Right lobe of liver (tissue), 6 donors: ENCODE measurements at regions not wholly inside any gene's neighbourhood (a gene's known extent, or its start where the extent isn't known, plus 50 kb on each side); places are given as distances from the start of the nearest gene placed in this dataset.

ENCODE experiments used
- ATAC-seq, 4 donors: fragments of 200-7000 bp; cut with Tn5 transposase; one replicate each; pipeline ENCODE4 v1.9.1; 2020; ENCODE audit warnings: mild to moderate bottlenecking in 4 of 4, moderate library complexity in 4 of 4
- DNase-seq, 3 donors: peaks; one replicate each; pipeline ENCODE4 v3.0.0-alpha.2; 2020
- H3K27ac ChIP-seq, 3 donors: fragments of 200-600 bp; one replicate each; pipeline ENCODE4 v1.8.0; 2022
- H3K27me3 ChIP-seq, 2 donors: fragments of 200-600 bp; one replicate each; pipeline ENCODE4 v1.8.0; 2022
- H3K36me3 ChIP-seq, 4 donors: fragments of 200-600 bp; sonication (generic) in 1 of 4; one replicate each; pipeline versions ENCODE4 v1.5.1 to v1.8.0; 2017 to 2022; ENCODE audit warnings: control low read depth in 1 of 4
- H3K4me1 ChIP-seq, 4 donors: fragments of 200-600 bp; sonication (generic) in 1 of 4; one replicate each; pipeline versions ENCODE4 v1.5.1 to v1.8.0; 2017 to 2022; ENCODE audit warnings: control low read depth in 1 of 4
- H3K4me3 ChIP-seq, 3 donors: fragments of 200-600 bp; one replicate each; pipeline ENCODE4 v1.8.0; 2022
- H3K9me3 ChIP-seq, 4 donors: fragments of 200-600 bp; sonication (generic) in 1 of 4; one replicate each; pipeline versions ENCODE4 v1.5.1 to v1.8.0; 2017 to 2022; ENCODE audit warnings: control low read depth in 1 of 4
- CTCF ChIP-seq, 4 donors: fragments of 200-600 bp in 3 of 4; fragments of 450-650 bp in 1 of 4; IDR thresholded peaks; one replicate each; pipeline versions ENCODE4 v1.5.1 to v1.8.0; 2016 to 2022; ENCODE audit warnings: antibody characterized with exemption in 4 of 4, mild to moderate bottlenecking in 2 of 4
- POLR2A ChIP-seq: fragments of 450-650 bp; IDR thresholded peaks from one replicate; pipeline ENCODE4 v1.6.1; 2017; ENCODE audit warnings: antibody characterized with exemption, mild to moderate bottlenecking
- WGBS: methylation state at CpG from one replicate; pipeline ENCODE4 v1.1.6; 2018; ENCODE audit warnings: low coverage, low lambda C conversion rate; ENCODE audit not compliant: insufficient coverage; ENCODE audit errors: missing lambda C conversion rate; 5-methylcytosine and 5-hydroxymethylcytosine counted together
- intact Hi-C, 2 donors: fragments of 100-400 bp; cut with DNase I; formaldehyde crosslinking; loops; one replicate each; pipeline versions ENCODE4 v1.11.2 to v1.14.1; 2022
- donor health status: DM: no; HTN: yes; CAD: no.
- donor health status: DM: no; HTN: no; CAD: no.
- donor health status: DM: no; HTN: no; CAD: no.
- donor health status: DM: no; HTN: yes; CAD: no.
- donor health status: DM: no; HTN: yes; CAD: no.

- TF ChIP-seq CTCF (IDR thresholded peaks at IDR 0.05) = no peak
- no peak for TF ChIP-seq POLR2A
- DNase-seq = no peak
- H3K4me3 ChIP-seq = no peak overlapping the region
- H3K27ac ChIP-seq = no peak overlapping the region
- no peaks in the 10 kb centered on the region for H3K9me3 ChIP-seq
- WGBS = 42% methylated on average over 1 of the region's 1 CpG
- intact Hi-C loops = no loop called here
- no peaks in the 10 kb centered on the region for H3K36me3 ChIP-seq
- ATAC-seq = no peak
- H3K4me1 ChIP-seq = no peaks in the 10 kb centered on the region
- H3K27me3 ChIP-seq = no peaks in the 10 kb centered on the region
These were observed 303.3 kb downstream of the GPR37 start for GRCh38 chr7:124462249-124462648.

GRCh38 chr7:124460555-124460954 lies 305.0 kb downstream of the GPR37 start:
- intact Hi-C loops = no loop called here
- Histone ChIP-seq H3K27ac (no peak overlapping the region), H3K4me3 (no peak overlapping the region), H3K27me3 (no peaks in the 10 kb centered on the region), H3K36me3 (no peaks in the 10 kb centered on the region), H3K4me1 (no peaks in the 10 kb centered on the region), H3K9me3 (no peaks in the 10 kb centered on the region)
- DNase-seq = no peak
- WGBS = 27% methylated on average over 2 of the region's 2 CpGs
- ATAC-seq = peak; percentile 40 to 68 (median 45)
- TF ChIP-seq CTCF (IDR thresholded peaks at IDR 0.05) (no peak), POLR2A (no peak)

GRCh38 chr7:124460056-124460450 lies 305.5 kb downstream of the GPR37 start:
- DNase-seq = no peak
- ATAC-seq = no peak
- H3K36me3 ChIP-seq = no peaks in the 10 kb centered on the region
- no peak overlapping the region for H3K4me3 ChIP-seq
- H3K27me3 ChIP-seq = no peaks in the 10 kb centered on the region
- H3K9me3 ChIP-seq = no peaks in the 10 kb centered on the region
- no peaks in the 10 kb centered on the region for H3K4me1 ChIP-seq
- intact Hi-C loops = no loop called here
- no peak overlapping the region for H3K27ac ChIP-seq
- TF ChIP-seq CTCF (IDR thresholded peaks at IDR 0.05) (no peak), POLR2A (no peak)
- 92% methylated on average over 1 of the region's 1 CpG for WGBS

- ATAC-seq (no peak), DNase-seq (no peak)
- Histone ChIP-seq H3K4me3 (no peak overlapping the region), H3K27me3 (no peaks in the 10 kb centered on the region), H3K27ac (no peak overlapping the region), H3K4me1 (no peaks in the 10 kb centered on the region), H3K9me3 (no peaks in the 10 kb centered on the region), H3K36me3 (no peaks in the 10 kb centered on the region)
- intact Hi-C loops = no loop called here
- WGBS = 58% methylated on average over 8 of the region's 8 CpGs
- TF ChIP-seq CTCF (IDR thresholded peaks at IDR 0.05) = no peak
- TF ChIP-seq POLR2A = no peak
These were observed 306.2 kb downstream of the GPR37 start for GRCh38 chr7:124459101-124460055.
